ENCODE measurements at regions not wholly inside any gene's neighbourhood (a gene's known extent, or its start where the extent isn't known, plus 50 kb on each side); places are given as distances from the start of the nearest gene placed in this dataset.
"Not testable (repeated sequence)": the region's sequence is repeated elsewhere in the genome, so short reads cannot be mapped to it uniquely, and the experiment has no call there.

GRCh38 chr3:166296179-166296783 lies 459.1 kb upstream of the BCHE start:
- no peak for DNase-seq

- DNase-seq: no peak
These were observed 454.1 kb upstream of the BCHE start for GRCh38 chr3:166291186-166291955.

- no peak for DNase-seq
These were observed 447.8 kb upstream of the BCHE start for GRCh38 chr3:166285001-166285400.

- DNase-seq: no peak
These were observed 446.6 kb upstream of the BCHE start for GRCh38 chr3:166283840-166284239.

- DNase-seq: no peak
These were observed 445.7 kb upstream of the BCHE start for GRCh38 chr3:166282931-166283330.

- DNase-seq: no peak
These were observed 442.4 kb upstream of the BCHE start for GRCh38 chr3:166279636-166280035.

- DNase-seq: no peak
These were observed 437.8 kb upstream of the BCHE start for GRCh38 chr3:166275024-166275390.

- DNase-seq: no peak
These were observed 437.3 kb upstream of the BCHE start for GRCh38 chr3:166274351-166275023.

GRCh38 chr3:166270429-166270828 lies 433.2 kb upstream of the BCHE start:
- DNase-seq: no peak

GRCh38 chr3:166265153-166265552 lies 427.9 kb upstream of the BCHE start:
- no peak for DNase-seq

- DNase-seq: no peak
These were observed 426.2 kb upstream of the BCHE start for GRCh38 chr3:166263460-166263859.

- not testable (repeated sequence) for DNase-seq
These were observed 421.1 kb upstream of the BCHE start for GRCh38 chr3:166258293-166258850.

GRCh38 chr3:166257715-166258114 lies 420.5 kb upstream of the BCHE start:
- no peak for DNase-seq

- no peak for DNase-seq
These were observed 411.6 kb upstream of the BCHE start for GRCh38 chr3:166248784-166249183.

- DNase-seq: no peak
These were observed 406.3 kb upstream of the BCHE start for GRCh38 chr3:166243511-166243910.

GRCh38 chr3:166223120-166223519 lies 385.9 kb upstream of the BCHE start:
- DNase-seq: no peak

GRCh38 chr3:166211451-166211850 lies 374.2 kb upstream of the BCHE start:
- no peak for DNase-seq

- DNase-seq: no peak
These were observed 372.5 kb upstream of the BCHE start for GRCh38 chr3:166209701-166210100.

- no peak for DNase-seq
These were observed 367.9 kb upstream of the BCHE start for GRCh38 chr3:166205158-166205557.

- DNase-seq: no peak
These were observed 364.3 kb upstream of the BCHE start for GRCh38 chr3:166201476-166201875.

- no peak for DNase-seq
These were observed 362.3 kb upstream of the BCHE start for GRCh38 chr3:166199491-166199890.

- DNase-seq: no peak
These were observed 358.6 kb upstream of the BCHE start for GRCh38 chr3:166195808-166196207.

GRCh38 chr3:166191411-166191810 lies 354.2 kb upstream of the BCHE start:
- no peak for DNase-seq

- no peak for DNase-seq
These were observed 353.1 kb upstream of the BCHE start for GRCh38 chr3:166190360-166190759.
